SK-N-SH treated with all-trans-retinoic acid at 6 μM for 48 hours (cell line): ENCODE measurements at regions not wholly inside any gene's neighbourhood (a gene's known extent, or its start where the extent isn't known, plus 50 kb on each side); places are given as distances from the start of the nearest gene placed in this dataset.

Source experiments
- ATAC-seq: fragments of 200-7000 bp; cut with Tn5 transposase; 3 replicates; pipeline ENCODE4 v1.9.1; 2020; ENCODE audit warnings: mild to moderate bottlenecking, moderate library complexity
- ARNTL ChIP-seq: fragments of 450-650 bp; formaldehyde crosslinking; IDR thresholded peaks from 2 replicates; pipeline ENCODE4 v1.5.0; 2020; ENCODE audit warnings: low read depth, mild to moderate bottlenecking, moderate library complexity, borderline replicate concordance
- BACH2 ChIP-seq: fragments of 250-450 bp; sonication (Bioruptor Pico); IDR thresholded peaks from 2 replicates; pipeline ENCODE4 v1.9.0; 2021; ENCODE audit warnings: mild to moderate bottlenecking, borderline replicate concordance
- CSDC2 ChIP-seq: fragments of 250-450 bp; sonication (Bioruptor Pico); IDR thresholded peaks from 2 replicates; pipeline ENCODE4 v1.5.0; 2020; ENCODE audit warnings: mild to moderate bottlenecking, moderate library complexity
- ESRRG ChIP-seq: fragments of 250-450 bp; sonication (Bioruptor Pico); IDR thresholded peaks from 2 replicates; pipeline ENCODE4 v1.6.1; 2021; ENCODE audit warnings: mild to moderate bottlenecking
- GLIS3 ChIP-seq: fragments of 250-450 bp; sonication (Bioruptor Pico); IDR thresholded peaks from 2 replicates; pipeline ENCODE4 v1.5.0; 2020; ENCODE audit warnings: mild to moderate bottlenecking, moderate library complexity
- ISL1 ChIP-seq: fragments of 250-450 bp; sonication (Bioruptor Pico); IDR thresholded peaks from 2 replicates; pipeline ENCODE4 v2.1.2; 2022; ENCODE audit warnings: mild to moderate bottlenecking, moderate library complexity
- OSR1 ChIP-seq: fragments of 250-450 bp; sonication (Bioruptor Pico); IDR thresholded peaks from 2 replicates; pipeline ENCODE4 v1.8.0; 2022; ENCODE audit warnings: moderate library complexity, mild to moderate bottlenecking, inconsistent platforms
- PPARA ChIP-seq: fragments of 250-450 bp; sonication (Bioruptor Pico); IDR thresholded peaks from 2 replicates; pipeline ENCODE4 v1.5.0; 2020; ENCODE audit warnings: mild to moderate bottlenecking, borderline replicate concordance
- RARB ChIP-seq: fragments of 250-450 bp; sonication (Bioruptor Pico); IDR thresholded peaks from 2 replicates; pipeline ENCODE4 v1.8.0; 2021; ENCODE audit warnings: mild to moderate bottlenecking, moderate library complexity
- SNAI2 ChIP-seq: fragments of 250-450 bp; sonication (Bioruptor Pico); IDR thresholded peaks from 2 replicates; pipeline ENCODE4 v1.5.0; 2020; ENCODE audit warnings: mild to moderate bottlenecking, moderate library complexity
- TCF4 ChIP-seq: fragments of 250-450 bp; sonication (Bioruptor Pico); IDR thresholded peaks from 2 replicates; pipeline ENCODE4 v1.8.0; 2021; ENCODE audit warnings: mild to moderate bottlenecking, moderate library complexity, borderline replicate concordance
- TOX ChIP-seq: fragments of 250-450 bp; sonication (Bioruptor Pico); IDR thresholded peaks from 2 replicates; pipeline ENCODE4 v1.8.0; 2021; ENCODE audit warnings: mild to moderate bottlenecking, moderate library complexity, borderline replicate concordance
- ZC3H10 ChIP-seq: fragments of 250-450 bp; sonication (Bioruptor Pico); IDR thresholded peaks from 2 replicates; pipeline ENCODE4 v1.5.1; 2021; ENCODE audit warnings: mild to moderate bottlenecking, moderate library complexity
- ZFP30 ChIP-seq: fragments of 450-650 bp; formaldehyde crosslinking; IDR thresholded peaks from 2 replicates; pipeline ENCODE4 v1.5.0; 2022; ENCODE audit warnings: mild to moderate bottlenecking, moderate library complexity
- ZNF565 ChIP-seq: fragments of 450-650 bp; formaldehyde crosslinking; conservative IDR thresholded peaks from 2 replicates; pipeline ENCODE4 v1.5.0; 2020; ENCODE audit warnings: low read depth, mild to moderate bottlenecking, moderate library complexity
- ZNF70 ChIP-seq: fragments of 450-650 bp; formaldehyde crosslinking; IDR thresholded peaks from 2 replicates; pipeline ENCODE4 v1.5.0; 2020; ENCODE audit warnings: mild to moderate bottlenecking, moderate library complexity
- ZNF8 ChIP-seq: fragments of 450-650 bp; formaldehyde crosslinking; IDR thresholded peaks from 2 replicates; pipeline ENCODE4 v1.5.0; 2020; ENCODE audit warnings: mild to moderate bottlenecking, moderate library complexity
- TF ChIP-seq, protein P1 (sequence below): fragments of 250-450 bp; sonication (Bioruptor Pico); IDR thresholded peaks from 2 replicates; pipeline ENCODE4 v1.5.1; 2021; ENCODE audit warnings: mild to moderate bottlenecking, moderate library complexity
- TF ChIP-seq, protein P2 (sequence below): fragments of 250-450 bp; sonication (Bioruptor Pico); IDR thresholded peaks from 2 replicates; pipeline ENCODE4 v1.5.1; 2020; ENCODE audit warnings: low read depth, mild to moderate bottlenecking, moderate library complexity
- TF ChIP-seq, protein P3 (sequence below): fragments of 250-450 bp; sonication (Bioruptor Pico); IDR thresholded peaks from 2 replicates; pipeline ENCODE4 v1.5.0; 2020; ENCODE audit warnings: mild to moderate bottlenecking, moderate library complexity
- TF ChIP-seq, protein P4 (sequence below): fragments of 250-450 bp; sonication (Bioruptor Pico); IDR thresholded peaks from 2 replicates; pipeline ENCODE4 v1.8.0; 2021; ENCODE audit warnings: low read depth, mild to moderate bottlenecking, moderate library complexity, borderline replicate concordance
- TF ChIP-seq, protein P5 (sequence below): fragments of 250-450 bp; sonication (Bioruptor Pico); IDR thresholded peaks from 2 replicates; pipeline ENCODE4 v1.8.0; 2020; ENCODE audit warnings: mild to moderate bottlenecking, moderate library complexity, borderline replicate concordance

DNA sequence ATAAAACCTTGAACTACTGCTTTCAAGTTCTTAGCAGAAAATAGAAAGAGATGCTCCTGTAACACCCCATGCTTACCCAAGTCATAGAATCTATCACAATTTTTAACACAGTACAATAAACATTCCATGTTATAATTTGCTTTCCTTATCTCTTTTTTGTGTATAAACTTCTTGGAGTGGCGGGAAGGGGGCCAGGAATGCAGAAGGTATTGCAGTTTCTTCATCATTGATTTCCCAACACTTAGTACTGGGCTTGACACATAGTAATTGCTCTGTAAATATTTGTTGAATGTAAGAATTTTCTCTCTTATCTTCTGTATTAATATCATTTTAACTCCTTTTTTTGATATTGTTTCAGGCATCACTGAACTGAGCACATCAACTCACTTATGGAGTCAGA, 535.8 kb downstream of the KCTD12 start:
- ATAC-seq: no peak
- no peak for TF ChIP-seq SNAI2 (CRISPR knock-in tag)
- TF ChIP-seq, protein P1, sequence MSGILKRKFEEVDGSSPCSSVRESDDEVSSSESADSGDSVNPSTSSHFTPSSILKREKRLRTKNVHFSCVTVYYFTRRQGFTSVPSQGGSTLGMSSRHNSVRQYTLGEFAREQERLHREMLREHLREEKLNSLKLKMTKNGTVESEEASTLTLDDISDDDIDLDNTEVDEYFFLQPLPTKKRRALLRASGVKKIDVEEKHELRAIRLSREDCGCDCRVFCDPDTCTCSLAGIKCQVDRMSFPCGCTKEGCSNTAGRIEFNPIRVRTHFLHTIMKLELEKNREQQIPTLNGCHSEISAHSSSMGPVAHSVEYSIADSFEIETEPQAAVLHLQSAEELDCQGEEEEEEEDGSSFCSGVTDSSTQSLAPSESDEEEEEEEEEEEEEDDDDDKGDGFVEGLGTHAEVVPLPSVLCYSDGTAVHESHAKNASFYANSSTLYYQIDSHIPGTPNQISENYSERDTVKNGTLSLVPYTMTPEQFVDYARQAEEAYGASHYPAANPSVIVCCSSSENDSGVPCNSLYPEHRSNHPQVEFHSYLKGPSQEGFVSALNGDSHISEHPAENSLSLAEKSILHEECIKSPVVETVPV (CRISPR knock-in tag): no peak
- no peak for TF ChIP-seq ESRRG
- TF ChIP-seq, protein P2, sequence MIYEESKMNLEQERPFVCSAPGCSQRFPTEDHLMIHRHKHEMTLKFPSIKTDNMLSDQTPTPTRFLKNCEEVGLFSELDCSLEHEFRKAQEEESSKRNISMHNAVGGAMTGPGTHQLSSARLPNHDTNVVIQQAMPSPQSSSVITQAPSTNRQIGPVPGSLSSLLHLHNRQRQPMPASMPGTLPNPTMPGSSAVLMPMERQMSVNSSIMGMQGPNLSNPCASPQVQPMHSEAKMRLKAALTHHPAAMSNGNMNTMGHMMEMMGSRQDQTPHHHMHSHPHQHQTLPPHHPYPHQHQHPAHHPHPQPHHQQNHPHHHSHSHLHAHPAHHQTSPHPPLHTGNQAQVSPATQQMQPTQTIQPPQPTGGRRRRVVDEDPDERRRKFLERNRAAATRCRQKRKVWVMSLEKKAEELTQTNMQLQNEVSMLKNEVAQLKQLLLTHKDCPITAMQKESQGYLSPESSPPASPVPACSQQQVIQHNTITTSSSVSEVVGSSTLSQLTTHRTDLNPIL (CRISPR knock-in tag): no peak
- no peak for TF ChIP-seq ISL1 (CRISPR knock-in tag)
- TF ChIP-seq BACH2: no peak
- no peak for TF ChIP-seq OSR1 (CRISPR knock-in tag)
- no peak for TF ChIP-seq ARNTL
- TF ChIP-seq TCF4 (CRISPR knock-in tag): no peak
- no peak for TF ChIP-seq ZC3H10
- no peak for TF ChIP-seq CSDC2 (CRISPR knock-in tag)
- TF ChIP-seq, protein P3, sequence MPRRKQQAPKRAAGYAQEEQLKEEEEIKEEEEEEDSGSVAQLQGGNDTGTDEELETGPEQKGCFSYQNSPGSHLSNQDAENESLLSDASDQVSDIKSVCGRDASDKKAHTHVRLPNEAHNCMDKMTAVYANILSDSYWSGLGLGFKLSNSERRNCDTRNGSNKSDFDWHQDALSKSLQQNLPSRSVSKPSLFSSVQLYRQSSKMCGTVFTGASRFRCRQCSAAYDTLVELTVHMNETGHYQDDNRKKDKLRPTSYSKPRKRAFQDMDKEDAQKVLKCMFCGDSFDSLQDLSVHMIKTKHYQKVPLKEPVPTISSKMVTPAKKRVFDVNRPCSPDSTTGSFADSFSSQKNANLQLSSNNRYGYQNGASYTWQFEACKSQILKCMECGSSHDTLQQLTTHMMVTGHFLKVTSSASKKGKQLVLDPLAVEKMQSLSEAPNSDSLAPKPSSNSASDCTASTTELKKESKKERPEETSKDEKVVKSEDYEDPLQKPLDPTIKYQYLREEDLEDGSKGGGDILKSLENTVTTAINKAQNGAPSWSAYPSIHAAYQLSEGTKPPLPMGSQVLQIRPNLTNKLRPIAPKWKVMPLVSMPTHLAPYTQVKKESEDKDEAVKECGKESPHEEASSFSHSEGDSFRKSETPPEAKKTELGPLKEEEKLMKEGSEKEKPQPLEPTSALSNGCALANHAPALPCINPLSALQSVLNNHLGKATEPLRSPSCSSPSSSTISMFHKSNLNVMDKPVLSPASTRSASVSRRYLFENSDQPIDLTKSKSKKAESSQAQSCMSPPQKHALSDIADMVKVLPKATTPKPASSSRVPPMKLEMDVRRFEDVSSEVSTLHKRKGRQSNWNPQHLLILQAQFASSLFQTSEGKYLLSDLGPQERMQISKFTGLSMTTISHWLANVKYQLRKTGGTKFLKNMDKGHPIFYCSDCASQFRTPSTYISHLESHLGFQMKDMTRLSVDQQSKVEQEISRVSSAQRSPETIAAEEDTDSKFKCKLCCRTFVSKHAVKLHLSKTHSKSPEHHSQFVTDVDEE: no peak
- TF ChIP-seq, protein P4, sequence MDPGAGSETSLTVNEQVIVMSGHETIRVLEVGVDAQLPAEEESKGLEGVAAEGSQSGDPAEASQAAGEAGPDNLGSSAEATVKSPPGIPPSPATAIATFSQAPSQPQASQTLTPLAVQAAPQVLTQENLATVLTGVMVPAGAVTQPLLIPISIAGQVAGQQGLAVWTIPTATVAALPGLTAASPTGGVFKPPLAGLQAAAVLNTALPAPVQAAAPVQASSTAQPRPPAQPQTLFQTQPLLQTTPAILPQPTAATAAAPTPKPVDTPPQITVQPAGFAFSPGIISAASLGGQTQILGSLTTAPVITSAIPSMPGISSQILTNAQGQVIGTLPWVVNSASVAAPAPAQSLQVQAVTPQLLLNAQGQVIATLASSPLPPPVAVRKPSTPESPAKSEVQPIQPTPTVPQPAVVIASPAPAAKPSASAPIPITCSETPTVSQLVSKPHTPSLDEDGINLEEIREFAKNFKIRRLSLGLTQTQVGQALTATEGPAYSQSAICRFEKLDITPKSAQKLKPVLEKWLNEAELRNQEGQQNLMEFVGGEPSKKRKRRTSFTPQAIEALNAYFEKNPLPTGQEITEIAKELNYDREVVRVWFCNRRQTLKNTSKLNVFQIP: no peak
- TF ChIP-seq ZFP30 (CRISPR knock-in tag): no peak
- TF ChIP-seq GLIS3 (CRISPR knock-in tag): no peak
- TF ChIP-seq ZNF70 (CRISPR knock-in tag): no peak
- TF ChIP-seq ZNF565 (CRISPR knock-in tag): no peak
- TF ChIP-seq, protein P5, sequence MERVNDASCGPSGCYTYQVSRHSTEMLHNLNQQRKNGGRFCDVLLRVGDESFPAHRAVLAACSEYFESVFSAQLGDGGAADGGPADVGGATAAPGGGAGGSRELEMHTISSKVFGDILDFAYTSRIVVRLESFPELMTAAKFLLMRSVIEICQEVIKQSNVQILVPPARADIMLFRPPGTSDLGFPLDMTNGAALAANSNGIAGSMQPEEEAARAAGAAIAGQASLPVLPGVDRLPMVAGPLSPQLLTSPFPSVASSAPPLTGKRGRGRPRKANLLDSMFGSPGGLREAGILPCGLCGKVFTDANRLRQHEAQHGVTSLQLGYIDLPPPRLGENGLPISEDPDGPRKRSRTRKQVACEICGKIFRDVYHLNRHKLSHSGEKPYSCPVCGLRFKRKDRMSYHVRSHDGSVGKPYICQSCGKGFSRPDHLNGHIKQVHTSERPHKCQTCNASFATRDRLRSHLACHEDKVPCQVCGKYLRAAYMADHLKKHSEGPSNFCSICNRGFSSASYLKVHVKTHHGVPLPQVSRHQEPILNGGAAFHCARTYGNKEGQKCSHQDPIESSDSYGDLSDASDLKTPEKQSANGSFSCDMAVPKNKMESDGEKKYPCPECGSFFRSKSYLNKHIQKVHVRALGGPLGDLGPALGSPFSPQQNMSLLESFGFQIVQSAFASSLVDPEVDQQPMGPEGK: no peak
- TF ChIP-seq, all 23 proteins: peak for 0

DNA sequence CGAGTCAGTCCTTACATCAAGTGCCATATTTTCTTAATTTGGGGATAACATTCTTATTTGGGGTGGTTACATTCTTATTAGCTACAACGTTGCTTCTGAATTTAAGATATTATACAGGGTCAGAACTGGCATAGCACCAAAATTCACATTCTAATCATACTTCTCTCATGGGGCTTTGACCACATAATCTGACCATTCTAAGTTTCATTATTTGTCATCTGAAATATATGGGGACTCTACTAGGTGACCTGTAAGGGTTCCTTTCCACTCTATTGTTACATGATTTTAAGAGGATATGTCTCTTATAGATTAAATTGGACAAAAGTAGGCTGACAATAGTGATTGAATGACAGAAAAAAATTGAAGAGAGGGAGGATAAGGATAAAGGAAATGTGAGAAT, 536.5 kb downstream of the KCTD12 start:
- TF ChIP-seq TCF4 (CRISPR knock-in tag) (no peak), GLIS3 (CRISPR knock-in tag) (no peak), RARB (CRISPR knock-in tag) (no peak), ZNF70 (CRISPR knock-in tag) (no peak), BACH2 (no peak), OSR1 (CRISPR knock-in tag) (no peak)
- TF ChIP-seq, protein P5: no peak
- no peak for ATAC-seq

DNA sequence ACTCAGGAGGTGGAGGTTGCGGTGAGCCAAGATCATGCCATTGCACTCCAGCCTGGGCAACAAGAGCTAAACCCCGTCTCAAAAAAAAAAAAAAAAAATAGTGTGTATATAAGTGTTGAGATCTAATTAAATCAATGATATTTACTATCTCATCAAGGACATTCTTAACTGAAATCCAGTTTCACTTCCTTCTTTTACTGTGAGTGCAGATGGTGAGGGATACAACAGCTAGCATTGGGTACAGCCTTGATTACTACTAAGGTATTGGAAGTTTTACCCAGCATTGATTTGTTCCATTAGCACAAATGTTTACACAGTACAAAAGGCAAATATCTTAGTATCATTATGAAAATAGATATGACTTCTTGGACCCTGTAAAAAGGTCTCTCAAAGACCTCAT, 546.6 kb downstream of the KCTD12 start:
- TF ChIP-seq TCF4 (CRISPR knock-in tag) (no peak), ZNF8 (CRISPR knock-in tag) (no peak), PPARA (CRISPR knock-in tag) (no peak), BACH2 (no peak), OSR1 (CRISPR knock-in tag) (no peak), ZNF70 (CRISPR knock-in tag) (no peak), ESRRG (no peak), ZC3H10 (no peak), ISL1 (CRISPR knock-in tag) (no peak), TOX (no peak)
- TF ChIP-seq, protein P5: no peak
- TF ChIP-seq, protein P2 (CRISPR knock-in tag): no peak
- no peak for ATAC-seq
